Type B pancreatic cell (in vitro differentiated cells): ENCODE measurements at regions not wholly inside any gene's neighbourhood (a gene's known extent, or its start where the extent isn't known, plus 50 kb on each side); places are given as distances from the start of the nearest gene placed in this dataset.
A peak's percentile ranks its signal among the peaks of the same experiment; 100 is the strongest.

Experiments used
- DNase-seq: peaks from one replicate; pipeline ENCODE4 v3.0.0; 2021; ENCODE audit warnings: mixed read lengths; ENCODE audit not compliant: unreplicated experiment; ENCODE audit errors: extremely low spot score
- H3K27ac Mint-ChIP-seq: 2 replicates; pipeline ENCODE4 v1.8.0; 2021; ENCODE audit warnings: mild to moderate bottlenecking, mixed read lengths
- H3K27me3 Mint-ChIP-seq: 2 replicates; pipeline ENCODE4 v1.8.0; 2021; ENCODE audit warnings: mixed read lengths
- H3K36me3 Mint-ChIP-seq: 2 replicates; pipeline ENCODE4 v1.8.0; 2021; ENCODE audit warnings: mixed read lengths
- H3K4me1 Mint-ChIP-seq: one replicate; pipeline ENCODE4 v1.8.0; 2021; ENCODE audit warnings: mixed read lengths; ENCODE audit not compliant: unreplicated experiment
- H3K4me3 Mint-ChIP-seq: 2 replicates; pipeline ENCODE4 v1.8.0; 2021; ENCODE audit warnings: mild to moderate bottlenecking, mixed read lengths
- H3K9me3 Mint-ChIP-seq: 2 replicates; pipeline ENCODE4 v1.8.0; 2021; ENCODE audit warnings: mixed read lengths
- CTCF ChIP-seq: fragments of 200-600 bp; sonication (generic); conservative IDR thresholded peaks from 2 replicates; pipeline ENCODE4 v1.5.0; 2021; ENCODE audit warnings: antibody characterized with exemption, mild to moderate bottlenecking

DNA sequence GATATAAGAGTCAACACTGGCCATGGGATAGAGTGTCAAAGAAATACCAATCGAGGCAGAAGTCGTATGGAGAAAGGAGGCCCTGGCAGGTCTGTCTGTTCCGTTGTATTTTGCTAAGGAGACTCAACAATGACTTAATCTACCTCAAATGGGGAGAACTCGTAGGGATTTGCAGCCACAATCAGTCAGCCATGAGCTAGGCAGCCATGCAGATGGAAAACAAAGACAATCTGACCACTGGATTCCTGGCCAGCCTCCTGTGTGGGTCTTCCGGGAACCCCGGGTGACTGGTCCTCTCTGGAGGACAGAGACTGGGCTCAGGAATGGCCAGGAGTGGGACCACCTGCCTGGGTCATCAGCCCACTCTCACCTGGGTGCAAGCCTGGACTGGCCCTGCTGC is 167.8 kb downstream of the ETS2 start:
- H3K4me3 Mint-ChIP-seq = no peak overlapping the region
- H3K27me3 Mint-ChIP-seq = no peaks in the 10 kb centered on the region
- no peak overlapping the region for H3K27ac Mint-ChIP-seq
- H3K9me3 Mint-ChIP-seq = no peaks in the 10 kb centered on the region
- H3K4me1 Mint-ChIP-seq = peaks cover 4% of the 10 kb centered on the region
- no peak for TF ChIP-seq CTCF
- DNase-seq = no peak
- H3K36me3 Mint-ChIP-seq = no peaks in the 10 kb centered on the region

DNA sequence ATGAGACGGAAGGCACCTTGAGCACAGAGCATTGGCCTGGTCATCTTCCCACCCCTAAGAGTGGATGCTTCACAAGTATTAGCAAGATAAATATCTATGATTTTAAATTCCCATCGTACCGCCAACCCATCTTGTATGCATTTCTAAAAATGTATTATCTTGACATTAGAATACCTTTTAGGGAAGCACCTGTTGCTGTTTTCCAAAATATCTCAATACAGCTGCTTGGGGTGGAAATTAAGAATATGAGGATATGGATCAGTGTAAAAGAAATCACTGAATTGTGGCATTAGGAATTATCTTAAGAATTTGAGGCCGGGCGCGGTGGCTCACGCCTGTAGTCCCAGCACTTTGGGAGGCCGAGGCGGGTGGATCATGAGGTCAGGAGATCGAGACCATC is 166.3 kb downstream of the ETS2 start:
- H3K4me1 Mint-ChIP-seq = no peaks in the 10 kb centered on the region
- no peak for TF ChIP-seq CTCF
- H3K27me3 Mint-ChIP-seq = no peaks in the 10 kb centered on the region
- H3K36me3 Mint-ChIP-seq = no peaks in the 10 kb centered on the region
- H3K9me3 Mint-ChIP-seq = no peaks in the 10 kb centered on the region
- DNase-seq = no peak
- H3K4me3 Mint-ChIP-seq = no peak overlapping the region
- H3K27ac Mint-ChIP-seq = no peak overlapping the region

DNA sequence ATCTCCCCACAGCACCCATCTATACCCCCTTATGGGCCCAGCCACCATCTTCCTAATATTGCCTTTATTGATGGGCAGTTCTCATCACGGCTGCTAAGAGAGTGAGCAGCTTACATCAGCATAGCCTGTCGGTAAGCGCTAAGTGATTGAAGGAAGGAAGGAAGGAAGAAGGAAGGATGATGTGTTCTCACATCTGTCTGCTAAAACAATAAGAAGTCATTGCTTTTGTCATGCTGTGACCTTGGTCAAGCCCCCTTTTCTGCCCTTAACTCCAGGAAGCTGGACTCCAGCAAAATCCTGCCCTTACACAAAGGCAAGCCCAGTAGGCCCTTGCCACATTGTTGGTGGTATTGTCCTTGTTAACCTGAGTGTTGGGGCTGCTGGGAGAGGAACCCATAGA is 165.0 kb downstream of the ETS2 start:
- Mint-ChIP-seq H3K4me3 (no peak overlapping the region), H3K36me3 (no peaks in the 10 kb centered on the region), H3K9me3 (no peaks in the 10 kb centered on the region), H3K27ac (no peak overlapping the region), H3K27me3 (no peaks in the 10 kb centered on the region), H3K4me1 (peaks cover 9% of the 10 kb centered on the region)
- no peak for TF ChIP-seq CTCF
- no peak for DNase-seq

GRCh38 chr21:38968887-38969543 is 163.3 kb downstream of the ETS2 start:
- no peak for TF ChIP-seq CTCF
- no peak for DNase-seq
- H3K36me3 Mint-ChIP-seq = no peaks in the 10 kb centered on the region
- H3K4me1 Mint-ChIP-seq = peaks cover 15% of the 10 kb centered on the region
- no peak overlapping the region for H3K4me3 Mint-ChIP-seq
- no peak overlapping the region for H3K27ac Mint-ChIP-seq
- no peaks in the 10 kb centered on the region for H3K27me3 Mint-ChIP-seq
- H3K9me3 Mint-ChIP-seq = no peaks in the 10 kb centered on the region

DNA sequence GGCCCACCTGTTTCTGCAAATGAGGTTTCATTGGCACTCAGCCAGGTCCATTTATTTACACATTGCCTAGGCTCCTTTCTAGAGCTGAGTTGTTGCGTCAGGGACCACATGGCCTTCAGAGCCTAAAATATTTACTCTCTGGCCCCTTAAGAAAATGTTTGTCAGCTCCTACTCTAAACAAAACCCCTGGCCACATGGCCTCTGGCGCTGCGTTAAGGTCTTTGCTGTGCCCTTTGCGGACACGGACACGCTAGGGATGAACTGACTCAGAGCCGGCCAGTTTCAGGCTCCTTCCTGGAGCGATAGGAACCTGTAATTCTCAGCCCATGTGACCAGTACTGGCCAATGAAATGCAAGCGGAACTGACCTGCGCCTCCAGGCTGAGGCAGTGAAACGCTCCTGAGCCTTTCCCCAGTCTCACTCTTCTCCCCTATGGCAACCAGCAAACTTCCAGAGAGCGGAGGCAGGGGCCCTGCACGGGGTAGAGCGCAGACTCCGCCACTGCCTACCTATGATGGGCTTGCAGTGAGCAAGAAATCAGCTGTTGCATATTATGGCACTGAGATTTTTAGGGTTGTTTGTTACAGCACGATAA is 160.3 kb downstream of the ETS2 start:
- peaks cover 8% of the 10 kb centered on the region for H3K9me3 Mint-ChIP-seq
- no peaks in the 10 kb centered on the region for H3K27me3 Mint-ChIP-seq
- no peak overlapping the region for H3K4me3 Mint-ChIP-seq
- no peaks in the 10 kb centered on the region for H3K36me3 Mint-ChIP-seq
- H3K4me1 Mint-ChIP-seq = peaks cover 15% of the 10 kb centered on the region
- peak overlapping the region; percentile 62 for H3K27ac Mint-ChIP-seq
- DNase-seq = no peak
- no peak for TF ChIP-seq CTCF
